Prostate gland (tissue), 2 donors: ENCODE measurements at regions not wholly inside any gene's neighbourhood (a gene's known extent, or its start where the extent isn't known, plus 50 kb on each side); places are given as distances from the start of the nearest gene placed in this dataset.

ENCODE experiments used
- DNase-seq: peaks from one replicate; pipeline ENCODE4 v3.0.0-alpha.2; 2019; ENCODE audit warnings: low spot score
- H3K27ac ChIP-seq, 2 donors: fragments of 200-600 bp; sonication (generic); 2 replicates each; pipeline ENCODE4 v1.5.1; 2017 to 2019
- H3K27me3 ChIP-seq: fragments of 200-600 bp; sonication (generic); replicated peaks from 2 replicates; pipeline ENCODE4 v1.5.1; 2019; ENCODE audit not compliant: insufficient read depth
- H3K36me3 ChIP-seq, 2 donors: fragments of 200-600 bp; sonication (generic); 1 replicate in 1 of 2; 2 replicates in 1 of 2; pipeline versions ENCODE4 v1.5.1 to v1.8.1; 2017 to 2019
- H3K4me1 ChIP-seq: fragments of 200-600 bp; sonication (generic); replicated peaks from 2 replicates; pipeline ENCODE4 v1.5.1; 2019
- H3K4me3 ChIP-seq, 2 donors: fragments of 200-600 bp; sonication (generic); 2 replicates each; pipeline ENCODE4 v1.5.1; 2017 to 2019
- H3K9me3 ChIP-seq: fragments of 200-600 bp; sonication (generic); 2 replicates; pipeline ENCODE4 v1.5.1; 2017
- POLR2A ChIP-seq: fragments of 450-650 bp; IDR thresholded peaks from one replicate; pipeline ENCODE4 v1.6.1; 2016; ENCODE audit warnings: antibody characterized with exemption, mild to moderate bottlenecking
- POLR2AphosphoS5 ChIP-seq: sonication (generic); formaldehyde crosslinking; IDR thresholded peaks from one replicate; pipeline ENCODE4 v1.6.1; 2017; ENCODE audit warnings: antibody characterized with exemption
- WGBS: methylation state at CpG from one replicate; pipeline ENCODE4 v1.1.5; 2018; 5-methylcytosine and 5-hydroxymethylcytosine counted together
- intact Hi-C: fragments of 100-400 bp; cut with DNase I; formaldehyde crosslinking; loops from one replicate; pipeline ENCODE4 v1.14.2; 2022
- TF ChIP-seq, protein P1 (sequence below), 4 experiments: fragments of 200-600 bp in 2 of 4; fragments of 450-650 bp in 2 of 4; sonication (generic) in 2 of 4; IDR thresholded peaks; 1 replicate in 3 of 4; 2 replicates in 1 of 4; pipeline ENCODE4 v1.5.1; 2016 to 2019; ENCODE audit warnings: antibody characterized with exemption in 4 of 4, mild to moderate bottlenecking in 2 of 4, moderate library complexity in 2 of 4

DNA sequence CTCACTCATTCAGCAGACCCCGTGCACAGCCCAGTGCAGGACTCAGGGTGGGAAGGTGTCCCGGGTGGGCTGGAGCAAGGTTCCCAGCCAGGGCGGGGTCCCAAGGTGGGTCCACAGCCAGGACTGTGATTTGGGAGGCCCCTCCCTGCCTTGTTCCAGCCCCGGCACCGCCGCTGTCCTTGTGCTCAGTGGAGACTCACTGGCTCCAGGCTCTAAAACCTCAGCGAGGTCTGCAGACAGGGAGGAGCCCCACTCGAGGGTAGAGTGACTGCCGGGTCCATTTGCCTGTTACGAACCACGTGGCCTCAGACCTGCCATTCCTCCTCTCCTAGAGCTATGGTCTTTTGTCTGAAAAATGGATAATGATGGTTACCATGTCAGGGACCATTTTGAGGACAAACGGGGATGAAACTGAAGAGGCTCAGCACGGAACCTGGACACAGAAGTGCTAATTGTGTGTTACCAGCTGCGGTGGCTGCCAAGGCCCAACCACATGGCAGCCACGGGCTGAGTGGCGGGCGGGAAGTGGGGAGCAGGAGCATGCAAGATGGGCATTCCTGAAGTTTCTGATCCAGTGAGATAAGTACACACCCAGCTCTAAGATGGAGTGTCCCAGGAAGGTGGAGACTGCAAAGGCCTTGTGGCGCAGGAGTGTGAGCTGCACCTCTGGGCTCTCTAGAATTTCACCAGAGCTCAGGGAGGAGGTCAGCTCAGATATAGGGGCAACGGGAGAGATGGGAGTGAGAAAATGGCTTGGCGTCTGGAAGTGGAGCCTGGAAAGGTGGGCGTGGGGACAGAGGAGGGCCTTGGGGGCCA, 317.6 kb downstream of the SEC14L1 start:
- Histone ChIP-seq H3K4me3 (no peak overlapping the region), H3K4me1 (peaks cover 29% of the 10 kb centered on the region), H3K9me3 (no peaks in the 10 kb centered on the region), H3K27me3 (no peaks in the 10 kb centered on the region), H3K27ac (peak overlapping the region in 1 of 2 donors; percentile 1), H3K36me3 (no peaks in the 10 kb centered on the region)
- DNase-seq: no peak
- intact Hi-C loops: no loop called here
- no peak for TF ChIP-seq POLR2AphosphoS5
- no peak for TF ChIP-seq POLR2A
- TF ChIP-seq, protein P1, sequence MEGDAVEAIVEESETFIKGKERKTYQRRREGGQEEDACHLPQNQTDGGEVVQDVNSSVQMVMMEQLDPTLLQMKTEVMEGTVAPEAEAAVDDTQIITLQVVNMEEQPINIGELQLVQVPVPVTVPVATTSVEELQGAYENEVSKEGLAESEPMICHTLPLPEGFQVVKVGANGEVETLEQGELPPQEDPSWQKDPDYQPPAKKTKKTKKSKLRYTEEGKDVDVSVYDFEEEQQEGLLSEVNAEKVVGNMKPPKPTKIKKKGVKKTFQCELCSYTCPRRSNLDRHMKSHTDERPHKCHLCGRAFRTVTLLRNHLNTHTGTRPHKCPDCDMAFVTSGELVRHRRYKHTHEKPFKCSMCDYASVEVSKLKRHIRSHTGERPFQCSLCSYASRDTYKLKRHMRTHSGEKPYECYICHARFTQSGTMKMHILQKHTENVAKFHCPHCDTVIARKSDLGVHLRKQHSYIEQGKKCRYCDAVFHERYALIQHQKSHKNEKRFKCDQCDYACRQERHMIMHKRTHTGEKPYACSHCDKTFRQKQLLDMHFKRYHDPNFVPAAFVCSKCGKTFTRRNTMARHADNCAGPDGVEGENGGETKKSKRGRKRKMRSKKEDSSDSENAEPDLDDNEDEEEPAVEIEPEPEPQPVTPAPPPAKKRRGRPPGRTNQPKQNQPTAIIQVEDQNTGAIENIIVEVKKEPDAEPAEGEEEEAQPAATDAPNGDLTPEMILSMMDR (IDR thresholded peaks at IDR 0.05): no peak
- 63% methylated on average over 21 of the region's 21 CpGs for WGBS

DNA sequence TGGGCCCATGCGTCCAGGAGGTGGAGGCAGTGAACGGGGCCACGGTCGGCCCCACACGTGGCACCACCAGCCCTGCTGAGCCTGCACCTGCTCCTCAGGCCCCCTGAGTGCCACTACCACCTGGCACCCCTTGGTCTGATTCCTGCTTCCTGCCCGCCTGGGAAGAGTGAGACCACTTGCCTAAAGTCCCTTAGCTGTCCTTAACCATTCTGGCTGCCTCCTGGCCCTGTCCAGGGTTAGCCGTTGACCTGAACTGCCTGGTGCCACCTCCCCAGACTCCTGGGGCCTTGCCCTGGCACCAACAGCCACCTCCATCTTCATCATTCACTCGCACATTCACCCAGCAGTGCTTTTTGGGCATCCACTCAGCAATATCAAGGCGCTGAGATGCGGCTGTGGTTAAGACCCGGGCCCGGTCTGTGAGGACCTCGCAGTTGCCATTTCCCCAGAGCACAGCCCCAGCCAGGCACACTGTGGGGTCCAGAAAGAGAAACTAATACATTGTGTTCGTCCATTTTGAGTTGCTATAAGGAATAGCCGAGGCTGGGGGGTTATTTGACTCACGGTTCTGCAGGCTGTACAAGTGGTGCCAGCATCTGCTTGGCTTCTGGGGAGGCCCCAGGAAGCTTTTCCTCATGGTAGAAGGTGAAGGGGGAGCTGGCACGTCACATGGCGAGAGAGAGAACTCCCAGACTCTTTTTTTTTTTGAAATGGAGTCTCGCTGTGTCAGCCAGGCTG, 318.4 kb downstream of the SEC14L1 start:
- Histone ChIP-seq H3K9me3 (no peaks in the 10 kb centered on the region), H3K4me1 (peaks cover 22% of the 10 kb centered on the region), H3K36me3 (no peaks in the 10 kb centered on the region), H3K4me3 (no peak overlapping the region), H3K27me3 (no peaks in the 10 kb centered on the region), H3K27ac (no peak overlapping the region)
- intact Hi-C loops: no loop called here
- TF ChIP-seq POLR2AphosphoS5 (no peak), POLR2A (no peak)
- TF ChIP-seq, protein P1 (IDR thresholded peaks at IDR 0.05): no peak
- no peak for DNase-seq
- WGBS: 87% methylated on average over 19 of the region's 19 CpGs

DNA sequence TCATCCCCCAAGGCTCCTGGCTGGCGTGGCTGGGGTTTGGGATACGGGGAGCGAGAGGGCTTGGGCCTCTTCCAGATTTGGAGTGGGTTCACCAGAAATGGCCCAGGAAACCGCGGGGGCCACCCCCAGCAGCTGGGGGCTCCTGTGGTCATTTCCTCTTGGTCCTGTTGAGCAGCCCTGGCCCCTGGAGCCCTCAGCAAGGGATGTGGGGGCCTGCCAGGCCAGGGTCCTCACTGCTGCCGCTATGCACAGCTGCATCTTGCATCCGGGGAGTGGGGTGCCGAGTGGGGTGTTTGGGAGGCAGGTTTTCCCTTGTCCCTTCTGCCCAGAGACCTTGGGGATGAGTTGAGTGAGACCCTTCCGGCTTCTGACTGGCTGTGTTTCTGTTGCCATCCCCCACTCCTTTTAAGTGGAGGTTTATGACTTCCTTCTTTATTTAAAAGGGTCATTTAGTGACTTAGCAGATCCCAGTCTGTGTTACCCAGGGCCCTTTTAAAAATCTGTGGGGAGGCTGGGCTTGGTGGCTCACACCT, 319.8 kb downstream of the SEC14L1 start:
- 47% methylated on average over 9 of the region's 9 CpGs for WGBS
- Histone ChIP-seq H3K4me1 (peaks cover 11% of the 10 kb centered on the region), H3K36me3 (no peaks in the 10 kb centered on the region), H3K27me3 (no peaks in the 10 kb centered on the region), H3K4me3 (no peak overlapping the region), H3K27ac (peak overlapping the region; percentile 12 to 54), H3K9me3 (no peaks in the 10 kb centered on the region)
- TF ChIP-seq, protein P1 (IDR thresholded peaks at IDR 0.05): no peak
- no peak for TF ChIP-seq POLR2AphosphoS5
- no peak for TF ChIP-seq POLR2A
- DNase-seq: no peak
- intact Hi-C loops: no loop called here

DNA sequence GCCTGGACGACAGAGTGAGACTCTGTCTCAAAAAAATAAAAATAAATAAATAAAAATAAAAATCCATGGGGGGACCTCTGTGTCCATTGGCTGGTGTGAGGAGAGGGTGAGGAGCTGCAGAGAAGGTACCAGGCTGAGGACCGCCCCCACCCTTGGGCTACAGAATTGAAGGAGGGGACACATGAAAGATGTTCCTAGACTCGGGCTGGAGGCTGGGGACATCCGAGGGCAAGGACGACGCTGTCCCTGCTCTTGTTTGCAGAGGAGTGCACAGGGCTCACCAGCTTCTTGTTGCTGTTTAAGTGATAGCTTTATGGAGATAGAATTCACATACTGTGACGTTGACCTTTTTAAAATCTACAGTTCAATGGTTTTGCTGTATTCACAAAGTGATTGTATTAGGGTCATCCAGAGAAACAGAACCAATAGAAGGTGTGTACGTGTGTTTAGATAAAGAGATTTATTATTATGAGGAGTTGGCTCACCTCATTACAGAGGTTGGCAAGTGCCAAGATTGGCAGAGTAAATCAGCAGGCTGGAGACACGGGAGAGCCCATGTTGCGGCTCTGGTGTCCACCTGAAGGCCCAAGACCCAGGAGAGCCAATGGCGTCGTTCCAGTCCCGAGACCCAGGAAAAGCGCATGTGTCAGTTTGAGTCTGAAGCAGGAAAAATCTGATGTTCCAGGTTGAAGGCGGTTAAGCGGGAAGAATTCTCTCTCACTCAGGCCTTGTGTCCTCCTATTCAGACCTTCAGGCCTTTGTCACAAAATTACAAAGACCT, 320.7 kb downstream of the SEC14L1 start:
- WGBS: 48% methylated on average over 16 of the region's 16 CpGs
- Histone ChIP-seq H3K4me1 (peaks cover 7% of the 10 kb centered on the region), H3K27ac (peak overlapping the region; percentile 12 to 54), H3K27me3 (no peaks in the 10 kb centered on the region), H3K4me3 (no peak overlapping the region), H3K36me3 (no peaks in the 10 kb centered on the region), H3K9me3 (no peaks in the 10 kb centered on the region)
- intact Hi-C loops: no loop called here
- DNase-seq: no peak
- TF ChIP-seq POLR2AphosphoS5 (peak; percentile 26), POLR2A (no peak)
- TF ChIP-seq, protein P1 (IDR thresholded peaks at IDR 0.05): no peak
